HEK293 (cell line): ENCODE measurements at regions not wholly inside any gene's neighbourhood (a gene's known extent, or its start where the extent isn't known, plus 50 kb on each side); places are given as distances from the start of the nearest gene placed in this dataset.
A peak's percentile ranks its signal among the peaks of the same experiment; 100 is the strongest.

Experiments
- CTCF ChIA-PET: fragments of 350-600 bp; formaldehyde crosslinking; extraction: SDS; loops from one replicate; lab custom pipeline; 2021; ENCODE audit warnings: antibody characterized with exemption; lab: Yijun Ruan, JAX
- POLR2A ChIA-PET: fragments of 300-600 bp; formaldehyde crosslinking; extraction: SDS; loops from one replicate; lab custom pipeline; 2020; ENCODE audit warnings: antibody characterized with exemption, inconsistent platforms; lab: Yijun Ruan, JAX
- H3K27ac ChIP-seq: fragments of 200-500 bp; sonication (Bioruptor generic); 2 replicates; pipeline ENCODE4 v1.5.1; 2014; ENCODE audit warnings: low read depth, low read length, control low read depth, inconsistent platforms; ENCODE audit errors: extremely low read depth
- H3K36me3 ChIP-seq, 2 experiments: fragments of 200-500 bp in 1 of 2; sonication (Bioruptor generic) in 1 of 2; 1 replicate in 1 of 2; 2 replicates in 1 of 2; pipeline ENCODE4 v1.5.1; 2014 to 2017; ENCODE audit warnings: inconsistent platforms in 2 of 2, low read length in 2 of 2; ENCODE audit not compliant: control insufficient read depth in 2 of 2, insufficient read depth in 1 of 2
- H3K4me1 ChIP-seq: fragments of 200-500 bp; sonication (Bioruptor generic); 2 replicates; pipeline ENCODE4 v1.5.1; 2014; ENCODE audit warnings: mild to moderate bottlenecking, low read length, inconsistent platforms; ENCODE audit not compliant: control insufficient read depth, insufficient read depth
- H3K4me3 ChIP-seq: 2 replicates; pipeline ENCODE4 v1.5.1; 2011; ENCODE audit warnings: low read depth, mild to moderate bottlenecking, control low read depth, low read length, moderate library complexity
- H3K9me3 ChIP-seq: fragments of 200-500 bp; sonication (Bioruptor generic); 2 replicates; pipeline ENCODE4 v1.5.1; 2014; ENCODE audit warnings: low read depth, low read length, inconsistent platforms; ENCODE audit not compliant: control insufficient read depth, insufficient read depth
- BCL11B ChIP-seq: fragments of 450-650 bp; formaldehyde crosslinking; IDR thresholded peaks from 2 replicates; pipeline ENCODE4 v1.5.1; 2016; ENCODE audit warnings: low read depth, missing biosample characterization, missing genetic modification characterization
- GLIS1 ChIP-seq: fragments of 450-650 bp; formaldehyde crosslinking; IDR thresholded peaks from 2 replicates; pipeline ENCODE4 v1.5.1; 2016; ENCODE audit warnings: missing biosample characterization, missing genetic modification characterization
- KLF16 ChIP-seq: fragments of 450-650 bp; formaldehyde crosslinking; IDR thresholded peaks from 2 replicates; pipeline ENCODE4 v1.5.1; 2017; ENCODE audit warnings: missing biosample characterization, missing genetic modification characterization
- REPIN1 ChIP-seq: fragments of 450-650 bp; formaldehyde crosslinking; IDR thresholded peaks from 2 replicates; pipeline ENCODE4 v1.5.1; 2017; ENCODE audit warnings: missing biosample characterization, missing genetic modification characterization, low read depth
- SCRT2 ChIP-seq: fragments of 450-650 bp; formaldehyde crosslinking; IDR thresholded peaks from 2 replicates; pipeline ENCODE4 v1.5.1; 2016; ENCODE audit warnings: missing biosample characterization, missing genetic modification characterization
- ZBTB17 ChIP-seq: fragments of 450-650 bp; formaldehyde crosslinking; IDR thresholded peaks from 2 replicates; pipeline ENCODE4 v1.5.1; 2016; ENCODE audit warnings: missing biosample characterization, missing genetic modification characterization
- ZNF146 ChIP-seq: fragments of 450-650 bp; formaldehyde crosslinking; IDR thresholded peaks from 2 replicates; pipeline ENCODE4 v1.5.1; 2016; ENCODE audit warnings: missing biosample characterization, missing genetic modification characterization
- ZNF155 ChIP-seq: fragments of 450-650 bp; formaldehyde crosslinking; IDR thresholded peaks from 2 replicates; pipeline ENCODE4 v1.5.1; 2016; ENCODE audit warnings: missing biosample characterization, missing genetic modification characterization
- ZNF16 ChIP-seq: fragments of 450-650 bp; formaldehyde crosslinking; IDR thresholded peaks from 2 replicates; pipeline ENCODE4 v1.5.1; 2016; ENCODE audit warnings: low read depth, missing biosample characterization, missing genetic modification characterization
- ZNF23 ChIP-seq: fragments of 450-650 bp; formaldehyde crosslinking; IDR thresholded peaks from 2 replicates; pipeline ENCODE4 v1.5.1; 2016; ENCODE audit warnings: missing biosample characterization, missing genetic modification characterization, borderline replicate concordance
- ZNF24 ChIP-seq: fragments of 450-650 bp; formaldehyde crosslinking; IDR thresholded peaks from 2 replicates; pipeline ENCODE4 v1.5.1; 2016; ENCODE audit warnings: missing biosample characterization, missing genetic modification characterization
- ZNF266 ChIP-seq: fragments of 450-650 bp; formaldehyde crosslinking; IDR thresholded peaks from 2 replicates; pipeline ENCODE4 v1.5.1; 2016; ENCODE audit warnings: missing biosample characterization, missing genetic modification characterization, low read depth
- ZNF426 ChIP-seq: fragments of 450-650 bp; formaldehyde crosslinking; IDR thresholded peaks from 2 replicates; pipeline ENCODE4 v1.5.1; 2017; ENCODE audit warnings: missing biosample characterization, missing genetic modification characterization, mild to moderate bottlenecking, inconsistent platforms, moderate library complexity
- ZNF600 ChIP-seq: fragments of 450-650 bp; formaldehyde crosslinking; IDR thresholded peaks from 2 replicates; pipeline ENCODE4 v1.5.1; 2016; ENCODE audit warnings: missing biosample characterization, missing genetic modification characterization
- ZNF768 ChIP-seq: fragments of 450-650 bp; formaldehyde crosslinking; IDR thresholded peaks from 2 replicates; pipeline ENCODE4 v1.5.1; 2018; ENCODE audit warnings: missing biosample characterization, mild to moderate bottlenecking, missing genetic modification characterization
- TF ChIP-seq, protein P1 (sequence below): fragments of 450-650 bp; formaldehyde crosslinking; IDR thresholded peaks from 2 replicates; pipeline ENCODE4 v1.5.1; 2017; ENCODE audit warnings: missing biosample characterization, missing genetic modification characterization
- TF ChIP-seq, protein P2 (sequence below): fragments of 450-650 bp; formaldehyde crosslinking; IDR thresholded peaks from 2 replicates; pipeline ENCODE4 v1.5.1; 2016; ENCODE audit warnings: missing biosample characterization, missing genetic modification characterization
- TF ChIP-seq, protein P3 (sequence below): fragments of 450-650 bp; formaldehyde crosslinking; IDR thresholded peaks from 2 replicates; pipeline ENCODE4 v1.5.1; 2016; ENCODE audit warnings: missing biosample characterization, missing genetic modification characterization
- TF ChIP-seq, protein P4 (sequence below): IDR thresholded peaks from 2 replicates; pipeline ENCODE4 v1.6.1; 2011; ENCODE audit warnings: mild to moderate bottlenecking, low read depth, low read length, borderline replicate concordance
- TF ChIP-seq, protein P5 (sequence below): fragments of 450-650 bp; formaldehyde crosslinking; IDR thresholded peaks from 2 replicates; pipeline ENCODE4 v1.5.1; 2017; ENCODE audit warnings: missing biosample characterization, missing genetic modification characterization
- TF ChIP-seq, protein P6 (sequence below): sonication (generic); formaldehyde crosslinking; IDR thresholded peaks from 2 replicates; pipeline ENCODE4 v1.8.1; 2022; ENCODE audit warnings: mild to moderate bottlenecking, moderate library complexity, missing genetic modification reagents
- TF ChIP-seq, protein P7 (sequence below): fragments of 450-650 bp; formaldehyde crosslinking; IDR thresholded peaks from 2 replicates; pipeline ENCODE4 v1.5.1; 2017; ENCODE audit warnings: missing biosample characterization, mild to moderate bottlenecking, missing genetic modification characterization, moderate library complexity
- TF ChIP-seq, protein P8 (sequence below): fragments of 450-650 bp; formaldehyde crosslinking; IDR thresholded peaks from 2 replicates; pipeline ENCODE4 v1.5.1; 2017; ENCODE audit warnings: missing biosample characterization, missing genetic modification characterization

DNA sequence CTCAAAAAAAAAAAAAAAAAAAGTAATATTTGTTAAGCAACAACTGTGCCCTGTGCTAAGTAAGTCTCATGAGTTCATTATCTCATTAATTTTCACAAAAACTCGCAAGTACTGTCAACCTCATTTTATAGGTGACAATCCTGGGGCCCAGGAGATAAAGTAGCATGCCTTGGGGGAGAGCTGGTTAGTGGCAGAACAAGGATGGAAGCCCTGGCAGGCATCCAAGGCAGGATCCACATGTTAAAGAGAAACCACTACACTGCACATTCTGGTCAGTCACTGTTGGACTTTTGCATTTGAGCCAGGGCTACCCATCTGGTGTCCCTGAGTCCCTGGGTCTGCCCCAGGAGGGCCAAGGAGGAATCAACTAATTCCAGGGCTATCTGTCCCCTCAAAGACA, 54.6 kb downstream of the ZFP36L2 start:
- H3K4me1 ChIP-seq: peaks cover 3% of the 10 kb centered on the region; the same call in 1 of the 2 replicates
- POLR2A ChIA-PET: interaction anchor here (0.7 to 2.4 kb wide), 3 partner anchors 50 to 130 kb away, joined by 3 to 9 read pairs (median 5); partner anchors contain the start of gene ZFP36L2
- H3K27ac ChIP-seq: no peak overlapping the region

DNA sequence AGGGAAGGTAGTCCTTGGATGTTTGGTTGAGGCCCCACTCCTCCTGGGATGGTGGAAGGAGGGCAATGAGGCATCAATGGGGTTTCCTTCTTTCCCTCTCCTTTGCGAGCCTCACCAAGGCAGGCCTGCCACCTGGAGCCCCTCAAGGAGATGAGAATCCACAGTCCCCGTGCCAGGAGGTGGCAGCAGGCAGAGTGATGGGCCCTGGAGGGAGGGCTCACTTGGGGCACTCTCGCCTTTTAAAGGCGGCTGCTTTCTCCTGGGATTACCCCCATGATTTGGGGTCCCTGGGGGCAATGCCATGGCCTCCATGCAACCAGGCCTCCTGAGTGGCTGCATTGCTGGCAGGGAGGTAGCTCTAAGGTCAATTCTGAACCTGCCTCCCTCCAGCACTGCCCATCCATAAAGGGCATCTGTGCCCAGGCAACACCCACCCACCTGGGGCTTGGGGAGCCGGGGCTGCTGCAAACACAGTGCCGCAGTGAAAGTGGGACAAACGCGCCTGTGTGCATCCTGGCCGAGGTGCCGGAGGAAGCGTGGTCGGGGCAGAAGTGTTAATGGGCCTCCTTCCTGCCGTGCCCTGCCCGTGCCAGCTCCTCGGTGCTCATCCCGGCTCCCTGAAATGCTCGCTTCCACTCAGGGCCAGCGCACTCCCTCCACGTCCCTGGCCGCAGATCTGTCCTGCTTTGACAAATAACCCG, 55.9 kb downstream of the ZFP36L2 start:
- POLR2A ChIA-PET: interaction anchor here (2.4 kb wide), 1 partner anchor 56 kb away, joined by 9 read pairs; the partner anchor contains the start of gene ZFP36L2
- CTCF ChIA-PET: interaction anchor here (0.6 to 4.0 kb wide), 9 partner anchors 9 to 314 kb away, joined by 3 to 23 read pairs (median 4); no protein-coding TSS in a partner anchor
- Histone ChIP-seq H3K36me3 (no peaks in the 10 kb centered on the region), H3K9me3 (no peaks in the 10 kb centered on the region), H3K27ac (no peak overlapping the region), H3K4me1 (peaks cover 3% of the 10 kb centered on the region; the same call in 1 of the 2 replicates), H3K4me3 (no peak overlapping the region)
- no peak for TF ChIP-seq BCL11B (tag by site-specific recombination)
- no peak for TF ChIP-seq ZNF266 (tag by site-specific recombination)
- no peak for TF ChIP-seq ZNF16 (tag by site-specific recombination)
- no peak for TF ChIP-seq ZNF146 (tag by site-specific recombination)
- TF ChIP-seq, protein P1, sequence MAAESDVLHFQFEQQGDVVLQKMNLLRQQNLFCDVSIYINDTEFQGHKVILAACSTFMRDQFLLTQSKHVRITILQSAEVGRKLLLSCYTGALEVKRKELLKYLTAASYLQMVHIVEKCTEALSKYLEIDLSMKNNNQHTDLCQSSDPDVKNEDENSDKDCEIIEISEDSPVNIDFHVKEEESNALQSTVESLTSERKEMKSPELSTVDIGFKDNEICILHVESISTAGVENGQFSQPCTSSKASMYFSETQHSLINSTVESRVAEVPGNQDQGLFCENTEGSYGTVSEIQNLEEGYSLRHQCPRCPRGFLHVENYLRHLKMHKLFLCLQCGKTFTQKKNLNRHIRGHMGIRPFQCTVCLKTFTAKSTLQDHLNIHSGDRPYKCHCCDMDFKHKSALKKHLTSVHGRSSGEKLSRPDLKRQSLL: no peak
- TF ChIP-seq ZNF426 (tag by site-specific recombination): no peak
- TF ChIP-seq ZNF768: no peak
- TF ChIP-seq, protein P2, sequence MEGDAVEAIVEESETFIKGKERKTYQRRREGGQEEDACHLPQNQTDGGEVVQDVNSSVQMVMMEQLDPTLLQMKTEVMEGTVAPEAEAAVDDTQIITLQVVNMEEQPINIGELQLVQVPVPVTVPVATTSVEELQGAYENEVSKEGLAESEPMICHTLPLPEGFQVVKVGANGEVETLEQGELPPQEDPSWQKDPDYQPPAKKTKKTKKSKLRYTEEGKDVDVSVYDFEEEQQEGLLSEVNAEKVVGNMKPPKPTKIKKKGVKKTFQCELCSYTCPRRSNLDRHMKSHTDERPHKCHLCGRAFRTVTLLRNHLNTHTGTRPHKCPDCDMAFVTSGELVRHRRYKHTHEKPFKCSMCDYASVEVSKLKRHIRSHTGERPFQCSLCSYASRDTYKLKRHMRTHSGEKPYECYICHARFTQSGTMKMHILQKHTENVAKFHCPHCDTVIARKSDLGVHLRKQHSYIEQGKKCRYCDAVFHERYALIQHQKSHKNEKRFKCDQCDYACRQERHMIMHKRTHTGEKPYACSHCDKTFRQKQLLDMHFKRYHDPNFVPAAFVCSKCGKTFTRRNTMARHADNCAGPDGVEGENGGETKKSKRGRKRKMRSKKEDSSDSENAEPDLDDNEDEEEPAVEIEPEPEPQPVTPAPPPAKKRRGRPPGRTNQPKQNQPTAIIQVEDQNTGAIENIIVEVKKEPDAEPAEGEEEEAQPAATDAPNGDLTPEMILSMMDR (tag by site-specific recombination): no peak
- TF ChIP-seq, protein P3, sequence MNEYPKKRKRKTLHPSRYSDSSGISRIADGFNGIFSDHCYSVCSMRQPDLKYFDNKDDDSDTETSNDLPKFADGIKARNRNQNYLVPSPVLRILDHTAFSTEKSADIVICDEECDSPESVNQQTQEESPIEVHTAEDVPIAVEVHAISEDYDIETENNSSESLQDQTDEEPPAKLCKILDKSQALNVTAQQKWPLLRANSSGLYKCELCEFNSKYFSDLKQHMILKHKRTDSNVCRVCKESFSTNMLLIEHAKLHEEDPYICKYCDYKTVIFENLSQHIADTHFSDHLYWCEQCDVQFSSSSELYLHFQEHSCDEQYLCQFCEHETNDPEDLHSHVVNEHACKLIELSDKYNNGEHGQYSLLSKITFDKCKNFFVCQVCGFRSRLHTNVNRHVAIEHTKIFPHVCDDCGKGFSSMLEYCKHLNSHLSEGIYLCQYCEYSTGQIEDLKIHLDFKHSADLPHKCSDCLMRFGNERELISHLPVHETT (tag by site-specific recombination): no peak
- TF ChIP-seq KLF16 (tag by site-specific recombination): no peak
- TF ChIP-seq, protein P4, sequence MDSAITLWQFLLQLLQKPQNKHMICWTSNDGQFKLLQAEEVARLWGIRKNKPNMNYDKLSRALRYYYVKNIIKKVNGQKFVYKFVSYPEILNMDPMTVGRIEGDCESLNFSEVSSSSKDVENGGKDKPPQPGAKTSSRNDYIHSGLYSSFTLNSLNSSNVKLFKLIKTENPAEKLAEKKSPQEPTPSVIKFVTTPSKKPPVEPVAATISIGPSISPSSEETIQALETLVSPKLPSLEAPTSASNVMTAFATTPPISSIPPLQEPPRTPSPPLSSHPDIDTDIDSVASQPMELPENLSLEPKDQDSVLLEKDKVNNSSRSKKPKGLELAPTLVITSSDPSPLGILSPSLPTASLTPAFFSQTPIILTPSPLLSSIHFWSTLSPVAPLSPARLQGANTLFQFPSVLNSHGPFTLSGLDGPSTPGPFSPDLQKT: no peak
- TF ChIP-seq, protein P5, sequence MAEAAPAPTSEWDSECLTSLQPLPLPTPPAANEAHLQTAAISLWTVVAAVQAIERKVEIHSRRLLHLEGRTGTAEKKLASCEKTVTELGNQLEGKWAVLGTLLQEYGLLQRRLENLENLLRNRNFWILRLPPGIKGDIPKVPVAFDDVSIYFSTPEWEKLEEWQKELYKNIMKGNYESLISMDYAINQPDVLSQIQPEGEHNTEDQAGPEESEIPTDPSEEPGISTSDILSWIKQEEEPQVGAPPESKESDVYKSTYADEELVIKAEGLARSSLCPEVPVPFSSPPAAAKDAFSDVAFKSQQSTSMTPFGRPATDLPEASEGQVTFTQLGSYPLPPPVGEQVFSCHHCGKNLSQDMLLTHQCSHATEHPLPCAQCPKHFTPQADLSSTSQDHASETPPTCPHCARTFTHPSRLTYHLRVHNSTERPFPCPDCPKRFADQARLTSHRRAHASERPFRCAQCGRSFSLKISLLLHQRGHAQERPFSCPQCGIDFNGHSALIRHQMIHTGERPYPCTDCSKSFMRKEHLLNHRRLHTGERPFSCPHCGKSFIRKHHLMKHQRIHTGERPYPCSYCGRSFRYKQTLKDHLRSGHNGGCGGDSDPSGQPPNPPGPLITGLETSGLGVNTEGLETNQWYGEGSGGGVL (tag by site-specific recombination): no peak

More for the DNA sequence above, 54.6 kb downstream of the ZFP36L2 start:
- no peaks in the 10 kb centered on the region for H3K9me3 ChIP-seq
- H3K36me3 ChIP-seq: no peaks in the 10 kb centered on the region
- TF ChIP-seq, protein P6, sequence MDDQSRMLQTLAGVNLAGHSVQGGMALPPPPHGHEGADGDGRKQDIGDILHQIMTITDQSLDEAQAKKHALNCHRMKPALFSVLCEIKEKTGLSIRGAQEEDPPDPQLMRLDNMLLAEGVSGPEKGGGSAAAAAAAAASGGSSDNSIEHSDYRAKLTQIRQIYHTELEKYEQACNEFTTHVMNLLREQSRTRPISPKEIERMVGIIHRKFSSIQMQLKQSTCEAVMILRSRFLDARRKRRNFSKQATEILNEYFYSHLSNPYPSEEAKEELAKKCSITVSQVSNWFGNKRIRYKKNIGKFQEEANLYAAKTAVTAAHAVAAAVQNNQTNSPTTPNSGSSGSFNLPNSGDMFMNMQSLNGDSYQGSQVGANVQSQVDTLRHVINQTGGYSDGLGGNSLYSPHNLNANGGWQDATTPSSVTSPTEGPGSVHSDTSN: no peak
- TF ChIP-seq ZNF23 (tag by site-specific recombination) (no peak), SCRT2 (no peak), ZNF600 (tag by site-specific recombination) (0 out of 2 replicates have a peak, but pooled peaks have one; percentile 28), ZBTB17 (tag by site-specific recombination) (0 out of 2 replicates have a peak, but pooled peaks have one; percentile 27), REPIN1 (tag by site-specific recombination) (no peak), GLIS1 (tag by site-specific recombination) (peak; percentile 8; the same call in 1 of the 2 replicates), ZNF155 (no peak), ZNF24 (tag by site-specific recombination) (no peak)
- TF ChIP-seq, protein P7, sequence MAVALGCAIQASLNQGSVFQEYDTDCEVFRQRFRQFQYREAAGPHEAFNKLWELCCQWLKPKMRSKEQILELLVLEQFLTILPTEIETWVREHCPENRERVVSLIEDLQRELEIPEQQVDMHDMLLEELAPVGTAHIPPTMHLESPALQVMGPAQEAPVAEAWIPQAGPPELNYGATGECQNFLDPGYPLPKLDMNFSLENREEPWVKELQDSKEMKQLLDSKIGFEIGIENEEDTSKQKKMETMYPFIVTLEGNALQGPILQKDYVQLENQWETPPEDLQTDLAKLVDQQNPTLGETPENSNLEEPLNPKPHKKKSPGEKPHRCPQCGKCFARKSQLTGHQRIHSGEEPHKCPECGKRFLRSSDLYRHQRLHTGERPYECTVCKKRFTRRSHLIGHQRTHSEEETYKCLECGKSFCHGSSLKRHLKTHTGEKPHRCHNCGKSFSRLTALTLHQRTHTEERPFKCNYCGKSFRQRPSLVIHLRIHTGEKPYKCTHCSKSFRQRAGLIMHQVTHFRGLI (tag by site-specific recombination): no peak
- TF ChIP-seq, protein P8, sequence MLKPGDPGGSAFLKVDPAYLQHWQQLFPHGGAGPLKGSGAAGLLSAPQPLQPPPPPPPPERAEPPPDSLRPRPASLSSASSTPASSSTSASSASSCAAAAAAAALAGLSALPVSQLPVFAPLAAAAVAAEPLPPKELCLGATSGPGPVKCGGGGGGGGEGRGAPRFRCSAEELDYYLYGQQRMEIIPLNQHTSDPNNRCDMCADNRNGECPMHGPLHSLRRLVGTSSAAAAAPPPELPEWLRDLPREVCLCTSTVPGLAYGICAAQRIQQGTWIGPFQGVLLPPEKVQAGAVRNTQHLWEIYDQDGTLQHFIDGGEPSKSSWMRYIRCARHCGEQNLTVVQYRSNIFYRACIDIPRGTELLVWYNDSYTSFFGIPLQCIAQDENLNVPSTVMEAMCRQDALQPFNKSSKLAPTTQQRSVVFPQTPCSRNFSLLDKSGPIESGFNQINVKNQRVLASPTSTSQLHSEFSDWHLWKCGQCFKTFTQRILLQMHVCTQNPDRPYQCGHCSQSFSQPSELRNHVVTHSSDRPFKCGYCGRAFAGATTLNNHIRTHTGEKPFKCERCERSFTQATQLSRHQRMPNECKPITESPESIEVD: peak; percentile 34; the same call in 1 of the 2 replicates
- no peak overlapping the region for H3K4me3 ChIP-seq
- CTCF ChIA-PET: interaction anchor here (0.6 to 4.0 kb wide), 5 partner anchors 8 to 410 kb away, joined by 3 to 23 read pairs (median 5); no protein-coding TSS in a partner anchor
